GM18861 (cell line): ENCODE measurements at regions not wholly inside any gene's neighbourhood (a gene's known extent, or its start where the extent isn't known, plus 50 kb on each side); places are given as distances from the start of the nearest gene placed in this dataset.

Experiments
- ATAC-seq: cut with Tn5 transposase; IDR thresholded peaks from one replicate; pipeline ENCODE4 v1.9.1; 2021; ENCODE audit not compliant: unreplicated experiment

GRCh38 chrX:16222151-16222550, 54.9 kb downstream of the MAGEB17 start:
- ATAC-seq = no peak

GRCh38 chrX:16223385-16223784, 56.1 kb downstream of the MAGEB17 start:
- no peak for ATAC-seq

- ATAC-seq = peak; percentile 97
Measured at GRCh38 chrX:16239211-16239610, 71.9 kb downstream of the MAGEB17 start.

GRCh38 chrX:16240231-16240905, 73.1 kb downstream of the MAGEB17 start:
- ATAC-seq = no peak

- no peak for ATAC-seq
Measured at GRCh38 chrX:16240968-16241367, 73.7 kb downstream of the MAGEB17 start.

GRCh38 chrX:16250296-16250695, 83.0 kb downstream of the MAGEB17 start:
- no peak for ATAC-seq

GRCh38 chrX:16251782-16252181, 84.5 kb downstream of the MAGEB17 start:
- ATAC-seq = no peak

DNA sequence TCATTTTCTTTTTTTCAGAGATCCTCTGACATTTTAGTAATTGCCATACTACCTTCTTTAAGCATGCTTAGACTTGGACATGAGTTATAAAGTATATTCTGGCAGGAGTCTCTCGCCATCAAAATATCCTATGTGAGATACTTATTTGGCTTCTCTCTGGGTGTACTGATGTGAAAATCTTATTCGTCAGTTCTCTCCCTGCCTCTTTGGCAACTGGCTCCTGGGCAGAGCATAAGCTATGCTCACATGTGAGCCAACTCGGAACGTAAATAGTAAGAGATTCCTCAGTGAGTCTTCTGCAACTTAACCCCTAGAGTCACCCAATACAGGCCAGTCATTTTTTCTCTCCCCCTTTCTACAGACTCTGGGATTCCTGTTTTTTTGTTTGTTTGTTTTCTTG, 91.6 kb downstream of the MAGEB17 start:
- no peak for ATAC-seq

DNA sequence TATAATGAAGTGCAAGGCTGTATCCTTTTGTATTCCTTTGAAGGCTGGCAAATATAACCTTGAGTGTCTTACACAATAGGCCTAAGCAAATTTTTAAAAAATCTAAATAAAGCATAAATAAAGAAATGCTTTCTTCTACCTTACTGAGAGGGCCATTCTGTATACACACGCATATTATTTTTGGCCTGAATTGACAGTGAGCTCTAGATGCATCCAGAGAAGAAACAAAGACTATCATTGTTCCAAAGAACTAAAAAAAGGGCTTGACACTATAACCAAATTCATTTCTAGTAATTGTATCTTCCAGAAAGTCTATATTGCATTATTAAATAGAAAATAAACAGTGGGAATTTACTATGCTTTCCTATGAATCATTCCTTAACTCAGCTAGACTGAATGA, 100.2 kb downstream of the MAGEB17 start:
- no peak for ATAC-seq

GRCh38 chrX:16268206-16268605, 100.9 kb downstream of the MAGEB17 start:
- ATAC-seq = no peak

DNA sequence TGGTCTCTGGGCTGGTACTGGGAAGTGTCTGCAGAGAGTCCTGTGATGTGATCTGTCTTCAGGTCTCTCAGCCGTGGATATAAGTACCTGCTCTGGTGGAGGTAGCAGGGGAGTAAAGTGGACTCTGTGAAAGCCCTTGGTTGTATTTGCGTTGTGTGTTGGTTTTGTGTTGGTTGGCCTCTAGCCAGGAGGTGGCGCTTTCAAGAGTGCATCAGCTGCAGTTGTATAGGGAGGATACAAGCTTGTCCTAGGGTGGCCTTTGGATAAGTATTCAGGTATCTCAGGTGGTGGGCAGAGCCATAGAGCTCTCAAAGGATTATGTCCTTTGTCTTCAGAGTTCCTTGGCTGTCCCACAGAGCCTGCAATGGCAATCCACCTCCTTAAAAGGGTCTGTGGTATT, 111.6 kb downstream of the MAGEB17 start:
- no peak for ATAC-seq

DNA sequence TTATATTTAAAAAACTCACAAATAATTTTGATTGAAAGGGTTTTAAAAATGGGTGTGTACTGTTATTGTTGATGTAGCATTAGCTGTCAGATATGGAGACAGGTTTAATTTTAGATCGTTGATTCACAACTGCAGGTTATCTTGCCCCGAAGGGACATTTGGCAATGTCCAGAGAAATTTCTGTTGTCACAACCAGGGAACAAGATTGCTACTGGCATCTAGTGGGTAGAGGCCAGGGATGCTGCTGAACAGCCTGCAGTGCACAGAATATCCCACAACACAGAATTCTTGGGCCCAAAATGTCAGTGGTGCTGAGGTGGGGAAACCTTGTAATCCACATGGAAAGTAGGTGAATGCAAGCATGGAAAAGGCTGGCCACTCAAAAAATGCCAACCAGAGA, 114.9 kb downstream of the MAGEB17 start:
- no peak for ATAC-seq

DNA sequence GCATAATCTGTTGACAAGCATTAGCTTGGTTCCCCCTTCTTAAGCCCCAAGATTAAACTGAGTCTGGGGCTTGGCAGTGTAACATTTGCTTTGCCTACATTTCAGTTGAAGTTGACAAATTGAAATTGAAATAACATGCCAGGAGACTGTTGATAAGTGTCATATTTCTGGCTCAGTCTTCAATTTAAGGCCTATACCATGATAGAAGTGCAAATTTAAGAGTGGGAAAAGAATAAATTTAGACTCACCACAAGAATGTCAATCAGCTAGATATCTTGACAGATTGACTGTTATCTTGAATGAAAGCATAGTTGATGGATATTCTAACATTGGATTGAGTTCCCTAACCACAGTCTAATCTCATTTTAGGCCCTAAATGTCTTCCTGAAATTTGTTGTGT, 117.6 kb downstream of the MAGEB17 start:
- no peak for ATAC-seq

GRCh38 chrX:16290997-16291396, 123.7 kb downstream of the MAGEB17 start:
- no peak for ATAC-seq

DNA sequence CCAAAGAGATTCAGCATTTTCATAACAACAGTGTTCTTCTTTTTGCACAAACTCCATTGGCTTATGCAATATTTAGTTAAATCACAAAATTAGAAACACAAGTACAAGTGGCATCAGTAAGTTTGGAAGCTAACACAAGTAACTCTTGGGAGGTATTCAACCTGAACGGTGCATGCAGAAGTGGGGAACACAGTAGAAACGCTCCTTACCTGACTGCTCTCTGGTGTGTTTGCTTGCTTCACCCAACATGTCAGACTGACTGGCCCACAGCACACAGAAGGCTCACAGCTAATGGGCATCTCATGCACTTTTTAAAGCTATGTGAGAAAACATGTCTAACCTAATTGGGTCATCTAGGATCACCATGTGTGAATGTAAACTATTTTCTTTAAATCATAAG, 133.6 kb downstream of the MAGEB17 start:
- ATAC-seq = no peak

- ATAC-seq = no peak
Measured at GRCh38 chrX:16304751-16305150, 137.5 kb downstream of the MAGEB17 start.

DNA sequence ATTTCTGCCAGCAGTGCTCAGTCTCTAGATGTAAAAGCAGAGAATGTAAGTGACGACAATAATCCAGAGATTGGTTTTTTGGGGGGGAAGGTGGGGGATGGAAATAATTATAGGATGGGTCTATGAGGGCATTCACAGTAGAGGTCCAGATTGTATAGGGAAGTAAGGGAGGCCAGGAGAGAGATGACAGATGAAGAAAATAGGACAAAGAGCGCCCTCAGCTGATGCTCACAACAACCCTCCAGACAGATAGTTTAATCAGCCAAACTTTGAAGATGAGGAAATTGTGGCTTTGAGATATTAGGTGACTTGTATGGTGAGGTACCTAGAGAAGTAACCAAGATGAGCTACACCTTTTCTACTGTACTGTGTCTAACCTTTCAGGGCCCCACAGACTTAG, 137.9 kb downstream of the MAGEB17 start:
- no peak for ATAC-seq

DNA sequence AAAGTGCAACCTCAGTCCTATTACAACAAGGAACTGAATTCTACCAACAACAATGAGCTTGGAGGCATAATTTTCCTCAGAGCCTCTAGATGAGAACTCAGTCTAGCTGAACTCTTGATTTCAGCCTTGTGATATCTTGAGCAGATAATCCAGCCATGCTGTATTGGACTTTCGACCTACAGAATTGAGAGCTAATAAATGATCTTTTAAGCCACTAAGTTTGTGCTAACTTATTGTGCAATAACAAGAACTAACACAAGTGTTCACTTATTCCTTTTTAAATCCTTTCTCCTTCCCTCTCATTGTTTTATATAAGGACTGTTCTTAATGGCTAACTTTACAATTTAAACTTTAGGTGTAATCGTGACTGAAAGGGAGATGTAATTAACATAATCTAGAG, 140.7 kb downstream of the MAGEB17 start:
- no peak for ATAC-seq

GRCh38 chrX:16308773-16309172, 141.5 kb downstream of the MAGEB17 start:
- ATAC-seq = no peak

DNA sequence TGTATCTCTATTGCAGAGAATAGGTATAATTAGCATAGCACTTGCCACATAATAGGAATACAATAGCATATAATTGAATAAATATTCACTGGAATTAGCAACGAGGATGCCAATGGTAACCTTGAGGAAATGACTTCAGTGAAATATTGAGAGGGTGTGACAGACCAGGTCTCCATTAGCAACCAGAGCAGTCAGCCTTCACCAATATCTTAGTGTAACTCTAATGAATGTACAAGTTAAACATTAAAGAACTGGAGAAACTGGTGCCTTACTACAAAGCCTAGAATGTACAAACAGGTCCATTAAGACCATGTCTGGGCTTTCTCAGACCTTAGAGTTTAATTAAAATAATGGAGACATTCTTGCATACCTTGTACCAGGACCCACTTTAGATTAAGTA, 143.0 kb downstream of the MAGEB17 start:
- no peak for ATAC-seq

DNA sequence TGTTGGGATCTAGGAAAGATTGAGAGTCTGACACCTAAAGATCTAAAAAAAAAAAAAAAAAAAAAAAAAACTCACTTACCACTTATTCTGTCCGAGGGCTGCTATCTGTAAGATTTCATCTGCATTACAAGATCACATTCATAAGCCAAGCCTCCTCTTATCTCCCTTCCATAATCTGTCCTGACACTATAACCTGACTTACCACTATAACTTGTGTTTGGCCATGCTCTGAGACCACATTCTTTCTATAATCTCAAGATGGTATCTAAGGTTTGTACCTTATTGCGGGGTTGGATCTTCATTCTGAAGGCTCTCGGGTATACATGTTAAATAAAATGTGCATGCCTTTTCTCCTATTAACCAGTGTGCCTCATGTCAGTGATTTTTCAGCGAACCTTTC, 144.4 kb downstream of the MAGEB17 start:
- no peak for ATAC-seq

GRCh38 chrX:16312761-16313623, 145.7 kb downstream of the MAGEB17 start:
- ATAC-seq = no peak

- no peak for ATAC-seq
Measured at GRCh38 chrX:16316331-16316730, 149.1 kb downstream of the MAGEB17 start.
